Upper lobe of left lung (tissue), 4 donors: ENCODE measurements at regions not wholly inside any gene's neighbourhood (a gene's known extent, or its start where the extent isn't known, plus 50 kb on each side); places are given as distances from the start of the nearest gene placed in this dataset.

Experiments used
- CTCF ChIP-seq, 6 experiments: fragments of 450-650 bp in 4 of 6; fragments of 200-600 bp in 2 of 6; sonication (generic) in 2 of 6; IDR thresholded peaks; one replicate each; pipeline ENCODE4 v1.5.1; 2016 to 2019; ENCODE audit warnings: antibody characterized with exemption in 6 of 6
- POLR2AphosphoS5 ChIP-seq, 2 donors: sonication (generic); formaldehyde crosslinking; IDR thresholded peaks; one replicate each; pipeline ENCODE4 v1.5.1; 2017; ENCODE audit warnings: antibody characterized with exemption in 2 of 2

GRCh38 chr5:32531885-32532520 lies 53.4 kb upstream of the SUB1 start:
- no peak for TF ChIP-seq POLR2AphosphoS5 (IDR thresholded peaks at IDR 0.05)
- no peak for TF ChIP-seq CTCF (IDR thresholded peaks at IDR 0.05)
